ENCODE measurements at regions not wholly inside any gene's neighbourhood (a gene's known extent, or its start where the extent isn't known, plus 50 kb on each side); places are given as distances from the start of the nearest gene placed in this dataset.

DNA sequence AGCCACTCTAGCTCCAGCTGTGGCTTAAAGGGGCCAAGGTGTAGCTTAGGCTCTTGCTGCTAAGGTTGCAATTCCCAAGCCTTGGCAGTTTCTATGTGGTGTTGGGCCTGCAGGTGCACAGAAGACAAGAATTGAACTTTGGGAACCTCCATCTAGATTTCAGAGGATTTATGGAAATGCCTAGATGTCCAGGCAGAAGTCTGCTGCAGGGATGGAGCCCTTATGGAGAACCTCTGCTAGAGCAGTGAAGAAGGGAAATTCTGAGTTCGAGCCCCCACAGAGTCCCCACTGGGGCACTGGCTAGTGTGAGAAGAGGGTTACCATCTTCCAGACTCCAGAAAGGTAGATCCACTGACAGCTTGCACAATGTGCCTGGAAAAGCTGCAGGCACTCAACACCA is 694.7 kb downstream of the SLC16A7 start:
- Histone ChIP-seq H3K27ac (ENCODE audit: low read depth, low read length) (no peak overlapping the region), H3K79me2 (ENCODE audit: insufficient read depth, low read length) (no peaks in the 10 kb centered on the region), H3K4me3 (replicated peaks in 1 of 2; ENCODE audit: low read depth in 1 of 2, low read length in 2 of 2) (no peak overlapping the region), H3K9me2 (ENCODE audit: insufficient read depth) (no peaks in the 10 kb centered on the region; the same call in 1 of the 2 replicates), H3K9ac (ENCODE audit: low read length) (no peak overlapping the region), H3K4me2 (ENCODE audit: low read length) (no peak overlapping the region), H2AFZ (ENCODE audit: low read depth, low read length, poor library complexity, severe bottlenecking) (no peak overlapping the region), H4K20me1 (ENCODE audit: insufficient read depth) (no peaks in the 10 kb centered on the region), H3K9me3 (ENCODE audit: control insufficient read depth in 1 of 2, insufficient read depth in 1 of 2, low read depth in 1 of 2, low read length in 2 of 2) (no peaks in the 10 kb centered on the region; a peak in 1 of 4 replicates), H3K4me1 (ENCODE audit: control insufficient read depth in 1 of 2, insufficient read depth in 2 of 2, low read length in 2 of 2) (no peaks in the 10 kb centered on the region), H3K27me3 (ENCODE audit: insufficient read depth, low read length) (no peaks in the 10 kb centered on the region), H3K36me3 (ENCODE audit: control insufficient read depth in 1 of 2, insufficient read depth in 2 of 2, low read length in 2 of 2) (no peaks in the 10 kb centered on the region)
- no TSS peak for BruUV-seq (replicated peaks)
- no peak for DNase-seq (ENCODE audit: low read depth, low spot score)
- CTCF ChIA-PET: no interaction called here
- RAD21 ChIA-PET (ENCODE audit: low non-redundant PET in 1 of 2, low total read pairs in 2 of 2, uncharacterized antibody in 2 of 2, unreplicated experiment in 2 of 2): no interaction called here
- ATAC-seq: no peak
- TF ChIP-seq CBX3 (IDR thresholded peaks at IDR 0.05; ENCODE audit: low read depth): no peak
- TF ChIP-seq ZNF274 (IDR thresholded peaks at IDR 0.05; ENCODE audit: low read depth, low read length): no peak
- no peak for TF ChIP-seq EGR1 (IDR thresholded peaks at IDR 0.05; ENCODE audit: low read depth)
- TF ChIP-seq EZH2phosphoT487 (IDR thresholded peaks at IDR 0.05; ENCODE audit: borderline replicate concordance): no peak
- no peak for TF ChIP-seq POLR2A (IDR thresholded peaks at IDR 0.05; ENCODE audit: borderline replicate concordance, extremely low read depth, insufficient read depth, insufficient read length)
- TF ChIP-seq, protein P1, sequence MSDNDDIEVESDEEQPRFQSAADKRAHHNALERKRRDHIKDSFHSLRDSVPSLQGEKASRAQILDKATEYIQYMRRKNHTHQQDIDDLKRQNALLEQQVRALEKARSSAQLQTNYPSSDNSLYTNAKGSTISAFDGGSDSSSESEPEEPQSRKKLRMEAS (IDR thresholded peaks at IDR 0.05): no peak
- TF ChIP-seq JUND (IDR thresholded peaks at IDR 0.05): no peak
- no peak for TF ChIP-seq YY1 (IDR thresholded peaks at IDR 0.05; ENCODE audit: extremely low read depth, insufficient replicate concordance, low read depth, low read length)
- no peak for TF ChIP-seq RAD21 (IDR thresholded peaks at IDR 0.05; ENCODE audit: low read depth)
- TF ChIP-seq, protein P2, sequence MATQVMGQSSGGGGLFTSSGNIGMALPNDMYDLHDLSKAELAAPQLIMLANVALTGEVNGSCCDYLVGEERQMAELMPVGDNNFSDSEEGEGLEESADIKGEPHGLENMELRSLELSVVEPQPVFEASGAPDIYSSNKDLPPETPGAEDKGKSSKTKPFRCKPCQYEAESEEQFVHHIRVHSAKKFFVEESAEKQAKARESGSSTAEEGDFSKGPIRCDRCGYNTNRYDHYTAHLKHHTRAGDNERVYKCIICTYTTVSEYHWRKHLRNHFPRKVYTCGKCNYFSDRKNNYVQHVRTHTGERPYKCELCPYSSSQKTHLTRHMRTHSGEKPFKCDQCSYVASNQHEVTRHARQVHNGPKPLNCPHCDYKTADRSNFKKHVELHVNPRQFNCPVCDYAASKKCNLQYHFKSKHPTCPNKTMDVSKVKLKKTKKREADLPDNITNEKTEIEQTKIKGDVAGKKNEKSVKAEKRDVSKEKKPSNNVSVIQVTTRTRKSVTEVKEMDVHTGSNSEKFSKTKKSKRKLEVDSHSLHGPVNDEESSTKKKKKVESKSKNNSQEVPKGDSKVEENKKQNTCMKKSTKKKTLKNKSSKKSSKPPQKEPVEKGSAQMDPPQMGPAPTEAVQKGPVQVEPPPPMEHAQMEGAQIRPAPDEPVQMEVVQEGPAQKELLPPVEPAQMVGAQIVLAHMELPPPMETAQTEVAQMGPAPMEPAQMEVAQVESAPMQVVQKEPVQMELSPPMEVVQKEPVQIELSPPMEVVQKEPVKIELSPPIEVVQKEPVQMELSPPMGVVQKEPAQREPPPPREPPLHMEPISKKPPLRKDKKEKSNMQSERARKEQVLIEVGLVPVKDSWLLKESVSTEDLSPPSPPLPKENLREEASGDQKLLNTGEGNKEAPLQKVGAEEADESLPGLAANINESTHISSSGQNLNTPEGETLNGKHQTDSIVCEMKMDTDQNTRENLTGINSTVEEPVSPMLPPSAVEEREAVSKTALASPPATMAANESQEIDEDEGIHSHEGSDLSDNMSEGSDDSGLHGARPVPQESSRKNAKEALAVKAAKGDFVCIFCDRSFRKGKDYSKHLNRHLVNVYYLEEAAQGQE (IDR thresholded peaks at IDR 0.05; ENCODE audit: low read depth): no peak
- TF ChIP-seq TCF7L2 (IDR thresholded peaks at IDR 0.05; ENCODE audit: borderline replicate concordance, extremely low read depth, insufficient read depth, insufficient read length): no peak
- no peak for TF ChIP-seq CEBPB (IDR thresholded peaks at IDR 0.05; ENCODE audit: low read depth)
- TF ChIP-seq FOSL1 (IDR thresholded peaks at IDR 0.05; ENCODE audit: low read depth): no peak
- TF ChIP-seq POLR2AphosphoS5 (IDR thresholded peaks at IDR 0.05; ENCODE audit: low read depth, low read length): no peak
- TF ChIP-seq, protein P3, sequence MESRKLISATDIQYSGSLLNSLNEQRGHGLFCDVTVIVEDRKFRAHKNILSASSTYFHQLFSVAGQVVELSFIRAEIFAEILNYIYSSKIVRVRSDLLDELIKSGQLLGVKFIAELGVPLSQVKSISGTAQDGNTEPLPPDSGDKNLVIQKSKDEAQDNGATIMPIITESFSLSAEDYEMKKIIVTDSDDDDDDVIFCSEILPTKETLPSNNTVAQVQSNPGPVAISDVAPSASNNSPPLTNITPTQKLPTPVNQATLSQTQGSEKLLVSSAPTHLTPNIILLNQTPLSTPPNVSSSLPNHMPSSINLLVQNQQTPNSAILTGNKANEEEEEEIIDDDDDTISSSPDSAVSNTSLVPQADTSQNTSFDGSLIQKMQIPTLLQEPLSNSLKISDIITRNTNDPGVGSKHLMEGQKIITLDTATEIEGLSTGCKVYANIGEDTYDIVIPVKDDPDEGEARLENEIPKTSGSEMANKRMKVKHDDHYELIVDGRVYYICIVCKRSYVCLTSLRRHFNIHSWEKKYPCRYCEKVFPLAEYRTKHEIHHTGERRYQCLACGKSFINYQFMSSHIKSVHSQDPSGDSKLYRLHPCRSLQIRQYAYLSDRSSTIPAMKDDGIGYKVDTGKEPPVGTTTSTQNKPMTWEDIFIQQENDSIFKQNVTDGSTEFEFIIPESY (IDR thresholded peaks at IDR 0.05; ENCODE audit: extremely low read depth, insufficient replicate concordance, low read length): no peak
- TF ChIP-seq ELF1 (IDR thresholded peaks at IDR 0.05; ENCODE audit: borderline replicate concordance, low read depth): no peak
- TF ChIP-seq EZH2 (IDR thresholded peaks at IDR 0.05): no peak
- no peak for TF ChIP-seq SRF (IDR thresholded peaks at IDR 0.05; ENCODE audit: low read depth)
- POLR2A ChIA-PET: no interaction called here
- intact Hi-C loops (cut with micrococcal nuclease): no loop called here
